ENCODE measurements at regions not wholly inside any gene's neighbourhood (a gene's known extent, or its start where the extent isn't known, plus 50 kb on each side); places are given as distances from the start of the nearest gene placed in this dataset.
"Not testable (repeated sequence)": the region's sequence is repeated elsewhere in the genome, so short reads cannot be mapped to it uniquely, and the experiment has no call there.

GRCh38 chr2:208608122-208608835, 201.7 kb downstream of the PTH2R start:
- DNase-seq, result no peak

GRCh38 chr2:208609166-208609804, 202.7 kb downstream of the PTH2R start:
- no peak for DNase-seq

- not testable (repeated sequence) for DNase-seq
Measured at GRCh38 chr2:208615675-208616074, 209.1 kb downstream of the PTH2R start.

- no peak for DNase-seq
Measured at GRCh38 chr2:208618220-208618619, 211.6 kb downstream of the PTH2R start.

- no peak for DNase-seq
Measured at GRCh38 chr2:208619993-208620392, 213.4 kb downstream of the PTH2R start.

GRCh38 chr2:208620487-208620978, 213.9 kb downstream of the PTH2R start:
- DNase-seq, result no peak

- no peak for DNase-seq
Measured at GRCh38 chr2:208627110-208627884, 220.7 kb downstream of the PTH2R start.

GRCh38 chr2:208627916-208628315, 221.3 kb downstream of the PTH2R start:
- no peak for DNase-seq

- DNase-seq, result no peak
Measured at GRCh38 chr2:208638059-208638458, 231.5 kb downstream of the PTH2R start.

GRCh38 chr2:208642125-208642779, 235.7 kb downstream of the PTH2R start:
- DNase-seq, result no peak

- DNase-seq, result no peak
Measured at GRCh38 chr2:208643145-208643544, 236.6 kb downstream of the PTH2R start.

- DNase-seq, result no peak
Measured at GRCh38 chr2:208645226-208645625, 238.6 kb downstream of the PTH2R start.

- DNase-seq, result no peak
Measured at GRCh38 chr2:208648368-208648767, 241.8 kb downstream of the PTH2R start.

- no peak for DNase-seq
Measured at GRCh38 chr2:208653383-208653782, 246.8 kb downstream of the PTH2R start.

GRCh38 chr2:208654056-208654455, 247.5 kb downstream of the PTH2R start:
- DNase-seq, result no peak

GRCh38 chr2:208657468-208657867, 250.9 kb downstream of the PTH2R start:
- DNase-seq, result no peak

GRCh38 chr2:208669394-208669793, 262.8 kb downstream of the PTH2R start:
- DNase-seq, result no peak

- DNase-seq, result no peak
Measured at GRCh38 chr2:208671284-208671683, 264.7 kb downstream of the PTH2R start.

- DNase-seq, result no peak
Measured at GRCh38 chr2:208671886-208672680, 265.5 kb downstream of the PTH2R start.

- no peak for DNase-seq
Measured at GRCh38 chr2:208673631-208674030, 267.0 kb downstream of the PTH2R start.

GRCh38 chr2:208674919-208675318, 268.3 kb downstream of the PTH2R start:
- DNase-seq, result no peak

- DNase-seq, result not testable (repeated sequence)
Measured at GRCh38 chr2:208685929-208686328, 279.3 kb downstream of the PTH2R start.

Data from RPMI8226 (cell line).